ENCODE measurements at regions not wholly inside any gene's neighbourhood (a gene's known extent, or its start where the extent isn't known, plus 50 kb on each side); places are given as distances from the start of the nearest gene placed in this dataset.

DNA sequence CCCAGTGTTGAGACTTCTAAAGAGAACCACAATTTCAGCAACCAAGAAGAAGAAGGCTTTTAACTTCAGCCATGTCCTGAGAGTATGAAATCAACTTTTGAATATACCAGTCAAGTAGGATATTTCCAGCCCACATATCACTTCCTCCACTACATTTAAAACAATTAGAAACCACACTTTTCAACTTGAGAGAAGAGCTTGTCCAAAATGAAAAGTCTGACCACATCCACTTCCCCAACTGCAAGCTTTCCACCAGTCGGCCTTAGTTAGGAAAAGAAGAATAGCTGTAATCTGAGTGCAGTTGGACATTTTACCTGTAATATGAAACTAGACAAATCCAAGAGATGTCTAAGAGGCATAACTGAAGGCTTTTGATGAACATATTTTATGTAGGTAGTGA lies 101.9 kb upstream of the SLC7A11 start:
- TF ChIP-seq, protein P1, sequence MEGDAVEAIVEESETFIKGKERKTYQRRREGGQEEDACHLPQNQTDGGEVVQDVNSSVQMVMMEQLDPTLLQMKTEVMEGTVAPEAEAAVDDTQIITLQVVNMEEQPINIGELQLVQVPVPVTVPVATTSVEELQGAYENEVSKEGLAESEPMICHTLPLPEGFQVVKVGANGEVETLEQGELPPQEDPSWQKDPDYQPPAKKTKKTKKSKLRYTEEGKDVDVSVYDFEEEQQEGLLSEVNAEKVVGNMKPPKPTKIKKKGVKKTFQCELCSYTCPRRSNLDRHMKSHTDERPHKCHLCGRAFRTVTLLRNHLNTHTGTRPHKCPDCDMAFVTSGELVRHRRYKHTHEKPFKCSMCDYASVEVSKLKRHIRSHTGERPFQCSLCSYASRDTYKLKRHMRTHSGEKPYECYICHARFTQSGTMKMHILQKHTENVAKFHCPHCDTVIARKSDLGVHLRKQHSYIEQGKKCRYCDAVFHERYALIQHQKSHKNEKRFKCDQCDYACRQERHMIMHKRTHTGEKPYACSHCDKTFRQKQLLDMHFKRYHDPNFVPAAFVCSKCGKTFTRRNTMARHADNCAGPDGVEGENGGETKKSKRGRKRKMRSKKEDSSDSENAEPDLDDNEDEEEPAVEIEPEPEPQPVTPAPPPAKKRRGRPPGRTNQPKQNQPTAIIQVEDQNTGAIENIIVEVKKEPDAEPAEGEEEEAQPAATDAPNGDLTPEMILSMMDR (IDR thresholded peaks at IDR 0.05): no peak
- TF ChIP-seq POLR2A (IDR thresholded peaks at IDR 0.05): no peak

All from esophagus squamous epithelium (tissue), 4 donors.